ENCODE measurements at regions not wholly inside any gene's neighbourhood (a gene's known extent, or its start where the extent isn't known, plus 50 kb on each side); places are given as distances from the start of the nearest gene placed in this dataset.

DNA sequence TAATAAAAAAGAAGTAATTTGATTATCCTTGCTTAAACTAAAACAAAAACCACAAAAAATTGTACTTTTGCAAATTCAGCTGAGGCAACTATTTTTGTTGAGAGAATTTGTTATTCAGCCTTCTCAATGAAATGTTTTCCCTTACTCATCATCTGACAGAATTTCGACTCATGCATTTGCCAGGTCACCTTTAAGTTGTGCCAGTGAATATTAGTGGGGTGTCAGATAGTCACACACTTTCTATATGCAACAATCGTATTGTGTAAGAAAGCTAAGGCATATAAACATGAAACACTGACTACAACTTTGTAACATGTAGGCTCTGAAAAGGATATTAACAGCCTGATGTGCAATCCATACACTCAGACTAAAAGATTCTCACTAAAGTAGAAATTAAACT lies 1653.1 kb upstream of the SLC39A10 start:
- Histone ChIP-seq H3K4me3 (replicated peaks in 1 of 3; ENCODE audit: insufficient read depth in 1 of 3, low read depth in 1 of 3, low read length in 3 of 3) (no peak overlapping the region), H3K9ac (replicated peaks; ENCODE audit: extremely low read depth, insufficient read depth, low read length) (no peak overlapping the region), H3K9me3 (replicated peaks; ENCODE audit: control insufficient read depth, insufficient read depth, low read length) (no peaks in the 10 kb centered on the region), H3K4me1 (ENCODE audit: control insufficient read depth, extremely low read depth, insufficient read depth, low read length) (no peaks in the 10 kb centered on the region), H3K4me2 (ENCODE audit: insufficient read depth, low read length) (no peak overlapping the region), H4K20me1 (replicated peaks; ENCODE audit: control insufficient read depth, extremely low read depth, insufficient read depth, low read length) (no peaks in the 10 kb centered on the region), H3K79me2 (ENCODE audit: control insufficient read depth, insufficient read depth, low read length) (no peaks in the 10 kb centered on the region), H2AFZ (ENCODE audit: low read depth, low read length) (no peak overlapping the region), H3K9me1 (replicated peaks; ENCODE audit: control insufficient read depth, extremely low read depth, insufficient read depth, low read length) (no peaks in the 10 kb centered on the region), H3K36me3 (ENCODE audit: control insufficient read depth in 2 of 2, extremely low read depth in 1 of 2, insufficient read depth in 2 of 2, low read length in 2 of 2) (no peaks in the 10 kb centered on the region), H3K27me3 (ENCODE audit: control insufficient read depth in 2 of 2, insufficient read depth in 2 of 2, low read length in 2 of 2) (no peaks in the 10 kb centered on the region), H3K27ac (ENCODE audit: insufficient read depth, low read depth, low read length) (no peak overlapping the region)
- dilution Hi-C loops (cut with MboI; ENCODE audit: extremely low pct_ligation_motif_present, low sequenced_read_pairs): no loop called here
- BruUV-seq (replicated peaks): no TSS peak
- ChIA-PET CTCF (no interaction called here), POLR2A (no interaction called here)
- intact Hi-C loops (cut with micrococcal nuclease): no loop called here
- FAIRE-seq (no peak), DNase-seq (ENCODE audit: low read depth, low spot score) (no peak)
- TF ChIP-seq FOS (IDR thresholded peaks at IDR 0.05; ENCODE audit: borderline replicate concordance, insufficient read depth, low read length) (no peak), JUN (IDR thresholded peaks at IDR 0.05; ENCODE audit: borderline replicate concordance, insufficient read depth, insufficient read length, low read depth) (no peak)

DNA sequence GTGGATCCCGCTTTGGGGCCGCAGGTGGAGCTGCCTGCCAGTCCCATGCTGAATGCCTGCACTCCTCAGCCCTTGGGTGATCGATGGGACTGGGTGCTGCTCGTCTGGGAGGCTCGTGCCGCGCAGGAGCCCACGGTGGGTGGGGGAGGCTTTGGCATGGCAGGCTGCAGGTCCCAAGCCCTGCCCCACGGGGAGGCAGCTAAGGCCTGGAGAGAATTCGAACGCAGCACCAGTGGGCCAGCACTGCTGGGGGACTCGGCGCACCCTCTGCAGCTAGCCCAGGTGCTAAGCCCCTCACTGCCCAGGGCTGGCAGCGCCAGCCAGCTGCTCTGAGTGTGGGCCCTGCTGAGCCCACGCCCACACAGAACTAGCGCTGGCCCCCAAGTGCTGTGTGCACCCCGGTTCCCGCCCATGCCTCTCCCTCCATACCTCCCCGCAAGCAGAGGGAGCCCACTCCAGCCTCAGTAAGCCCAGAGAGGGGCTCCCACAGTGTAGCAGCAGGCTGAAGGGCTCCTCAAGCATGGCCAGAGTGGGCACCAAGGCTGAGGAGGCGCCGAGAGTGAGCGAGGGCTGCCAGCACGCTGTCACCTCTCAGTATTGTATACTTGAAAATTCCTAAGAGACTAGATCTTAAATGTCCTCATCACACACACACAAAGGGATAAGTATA lies 1654.2 kb upstream of the SLC39A10 start:
- Histone ChIP-seq H3K9ac (replicated peaks; ENCODE audit: extremely low read depth, insufficient read depth, low read length) (no peak overlapping the region), H3K27me3 (ENCODE audit: control insufficient read depth in 2 of 2, insufficient read depth in 2 of 2, low read length in 2 of 2) (no peaks in the 10 kb centered on the region), H3K36me3 (ENCODE audit: control insufficient read depth in 2 of 2, extremely low read depth in 1 of 2, insufficient read depth in 2 of 2, low read length in 2 of 2) (no peaks in the 10 kb centered on the region), H2AFZ (ENCODE audit: low read depth, low read length) (no peak overlapping the region), H3K79me2 (ENCODE audit: control insufficient read depth, insufficient read depth, low read length) (no peaks in the 10 kb centered on the region), H3K9me3 (replicated peaks; ENCODE audit: control insufficient read depth, insufficient read depth, low read length) (no peaks in the 10 kb centered on the region), H3K27ac (ENCODE audit: insufficient read depth, low read depth, low read length) (no peak overlapping the region), H3K4me3 (replicated peaks in 1 of 3; ENCODE audit: insufficient read depth in 1 of 3, low read depth in 1 of 3, low read length in 3 of 3) (no peak overlapping the region), H3K4me1 (ENCODE audit: control insufficient read depth, extremely low read depth, insufficient read depth, low read length) (no peaks in the 10 kb centered on the region), H3K4me2 (ENCODE audit: insufficient read depth, low read length) (no peak overlapping the region), H3K9me1 (replicated peaks; ENCODE audit: control insufficient read depth, extremely low read depth, insufficient read depth, low read length) (no peaks in the 10 kb centered on the region), H4K20me1 (replicated peaks; ENCODE audit: control insufficient read depth, extremely low read depth, insufficient read depth, low read length) (no peaks in the 10 kb centered on the region)
- ChIA-PET POLR2A (no interaction called here), CTCF (no interaction called here)
- dilution Hi-C loops (cut with MboI; ENCODE audit: extremely low pct_ligation_motif_present, low sequenced_read_pairs): no loop called here
- FAIRE-seq (no peak), DNase-seq (ENCODE audit: low read depth, low spot score) (no peak)
- no peak for TF ChIP-seq POLR2AphosphoS5 (IDR thresholded peaks at IDR 0.05; ENCODE audit: insufficient read depth, low read depth, low read length)
- TF ChIP-seq, protein P1, sequence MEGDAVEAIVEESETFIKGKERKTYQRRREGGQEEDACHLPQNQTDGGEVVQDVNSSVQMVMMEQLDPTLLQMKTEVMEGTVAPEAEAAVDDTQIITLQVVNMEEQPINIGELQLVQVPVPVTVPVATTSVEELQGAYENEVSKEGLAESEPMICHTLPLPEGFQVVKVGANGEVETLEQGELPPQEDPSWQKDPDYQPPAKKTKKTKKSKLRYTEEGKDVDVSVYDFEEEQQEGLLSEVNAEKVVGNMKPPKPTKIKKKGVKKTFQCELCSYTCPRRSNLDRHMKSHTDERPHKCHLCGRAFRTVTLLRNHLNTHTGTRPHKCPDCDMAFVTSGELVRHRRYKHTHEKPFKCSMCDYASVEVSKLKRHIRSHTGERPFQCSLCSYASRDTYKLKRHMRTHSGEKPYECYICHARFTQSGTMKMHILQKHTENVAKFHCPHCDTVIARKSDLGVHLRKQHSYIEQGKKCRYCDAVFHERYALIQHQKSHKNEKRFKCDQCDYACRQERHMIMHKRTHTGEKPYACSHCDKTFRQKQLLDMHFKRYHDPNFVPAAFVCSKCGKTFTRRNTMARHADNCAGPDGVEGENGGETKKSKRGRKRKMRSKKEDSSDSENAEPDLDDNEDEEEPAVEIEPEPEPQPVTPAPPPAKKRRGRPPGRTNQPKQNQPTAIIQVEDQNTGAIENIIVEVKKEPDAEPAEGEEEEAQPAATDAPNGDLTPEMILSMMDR (IDR thresholded peaks at IDR 0.05; ENCODE audit: extremely low read depth in 1 of 2, insufficient read depth in 1 of 2, low read depth in 1 of 2, low read length in 2 of 2): no peak
- TF ChIP-seq POLR2A (IDR thresholded peaks at IDR 0.05; ENCODE audit: low read depth, low read length): no peak
- TF ChIP-seq MYC (IDR thresholded peaks at IDR 0.05; ENCODE audit: low read depth, low read length): no peak
- TF ChIP-seq FOS (IDR thresholded peaks at IDR 0.05; ENCODE audit: borderline replicate concordance, insufficient read depth, low read length): no peak
- no peak for TF ChIP-seq EZH2 (IDR thresholded peaks at IDR 0.05; ENCODE audit: borderline replicate concordance, low read depth, low read length, severe bottlenecking)
- no peak for TF ChIP-seq JUN (IDR thresholded peaks at IDR 0.05; ENCODE audit: borderline replicate concordance, insufficient read depth, insufficient read length, low read depth)
- TF ChIP-seq, protein P2, sequence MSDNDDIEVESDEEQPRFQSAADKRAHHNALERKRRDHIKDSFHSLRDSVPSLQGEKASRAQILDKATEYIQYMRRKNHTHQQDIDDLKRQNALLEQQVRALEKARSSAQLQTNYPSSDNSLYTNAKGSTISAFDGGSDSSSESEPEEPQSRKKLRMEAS (IDR thresholded peaks at IDR 0.05; ENCODE audit: insufficient read depth, insufficient read length): no peak
- TF ChIP-seq GATA2 (IDR thresholded peaks at IDR 0.05; ENCODE audit: insufficient read depth, insufficient read length, low read depth, low read length): no peak
- intact Hi-C loops (cut with micrococcal nuclease): no loop called here
- BruUV-seq (replicated peaks): no TSS peak

Measured in endothelial cell of umbilical vein (primary cell).